CD4-positive, alpha-beta T cell (primary cell): ENCODE measurements at regions not wholly inside any gene's neighbourhood (a gene's known extent, or its start where the extent isn't known, plus 50 kb on each side); places are given as distances from the start of the nearest gene placed in this dataset.
"Not testable (repeated sequence)": the region's sequence is repeated elsewhere in the genome, so short reads cannot be mapped to it uniquely, and the experiment has no call there.

Experiments
- ATAC-seq: fragments of 200-7000 bp; cut with Tn5 transposase; one replicate; pipeline ENCODE4 v1.10.0; 2022; ENCODE audit warnings: mild to moderate bottlenecking; ENCODE audit not compliant: poor library complexity
- CTCF ChIA-PET: fragments of 350-600 bp; sonication (Branson Sonifier 250); formaldehyde crosslinking; loops from one replicate; lab custom pipeline; 2021; ENCODE audit warnings: antibody characterized with exemption, inconsistent platforms; lab: Charles Lee
- POLR2A ChIA-PET: fragments of 350-600 bp; sonication (Branson Sonifier 250); formaldehyde crosslinking; loops from one replicate; lab custom pipeline; 2021; ENCODE audit warnings: antibody characterized with exemption, inconsistent platforms; lab: Charles Lee
- DNase-seq, 14 experiments: peaks; one replicate each; pipeline ENCODE4 v3.0.0-alpha.2; 2013 to 2020; ENCODE audit warnings: mixed read lengths in 2 of 14
- H3K27ac ChIP-seq, 2 donors: one replicate each; pipeline versions ENCODE4 v1.5.1 to v1.7.0; 2013; ENCODE audit warnings: low read length in 2 of 2, low read depth in 1 of 2, mild to moderate bottlenecking in 1 of 2
- H3K27me3 ChIP-seq, 2 experiments: 1 replicate in 1 of 2; 2 replicates in 1 of 2; pipeline versions ENCODE4 v1.6.1 to v1.7.0; 2013; ENCODE audit warnings: low read length in 2 of 2, control low read depth in 1 of 2, mild to moderate bottlenecking in 1 of 2, moderate library complexity in 1 of 2; ENCODE audit not compliant: insufficient read depth in 2 of 2, control insufficient read depth in 1 of 2
- H3K36me3 ChIP-seq: one replicate; pipeline ENCODE4 v1.6.1; 2013; ENCODE audit warnings: low read length, control low read depth; ENCODE audit not compliant: insufficient read depth
- H3K4me1 ChIP-seq: one replicate; pipeline ENCODE4 v1.6.1; 2013; ENCODE audit warnings: low read length, control low read depth; ENCODE audit not compliant: insufficient read depth
- H3K4me3 ChIP-seq: one replicate; pipeline ENCODE4 v1.5.1; 2013; ENCODE audit warnings: mild to moderate bottlenecking, low read length, moderate library complexity
- H3K9me3 ChIP-seq, 2 experiments: 1 replicate in 1 of 2; 2 replicates in 1 of 2; pipeline versions ENCODE4 v1.6.1 to v1.7.0; 2013; ENCODE audit warnings: low read length in 2 of 2, mild to moderate bottlenecking in 2 of 2, control low read depth in 1 of 2, moderate library complexity in 1 of 2; ENCODE audit not compliant: control insufficient read depth in 1 of 2, insufficient read depth in 1 of 2
- H3K27ac Mint-ChIP-seq: one replicate; pipeline ENCODE4 v1.8.0; 2020; ENCODE audit warnings: mixed read lengths
- H3K27me3 Mint-ChIP-seq: one replicate; pipeline ENCODE4 v1.8.0; 2021; ENCODE audit warnings: mixed read lengths
- H3K36me3 Mint-ChIP-seq: one replicate; pipeline ENCODE4 v1.8.0; 2021; ENCODE audit warnings: low read depth, mixed read lengths
- H3K4me1 Mint-ChIP-seq: one replicate; pipeline ENCODE4 v1.8.0; 2021; ENCODE audit warnings: low read depth, mixed read lengths
- H3K4me3 Mint-ChIP-seq: one replicate; pipeline ENCODE4 v1.8.0; 2020; ENCODE audit warnings: mild to moderate bottlenecking, mixed read lengths
- H3K9me3 Mint-ChIP-seq: one replicate; pipeline ENCODE4 v1.8.0; 2020; ENCODE audit warnings: mixed read lengths
- intact Hi-C, 2 experiments: fragments of 100-400 bp; cut with DNase I in 1 of 2; cut with micrococcal nuclease in 1 of 2; formaldehyde crosslinking; loops; one replicate each; pipeline versions ENCODE4 v1.15.1 to v1.9.0; 2023 to 2025; cut with DNase I, micrococcal nuclease
- TF ChIP-seq, protein P1 (sequence below): fragments of 200-600 bp; IDR thresholded peaks from one replicate; pipeline ENCODE4 v1.8.0; 2022; ENCODE audit warnings: antibody characterized with exemption, mild to moderate bottlenecking

DNA sequence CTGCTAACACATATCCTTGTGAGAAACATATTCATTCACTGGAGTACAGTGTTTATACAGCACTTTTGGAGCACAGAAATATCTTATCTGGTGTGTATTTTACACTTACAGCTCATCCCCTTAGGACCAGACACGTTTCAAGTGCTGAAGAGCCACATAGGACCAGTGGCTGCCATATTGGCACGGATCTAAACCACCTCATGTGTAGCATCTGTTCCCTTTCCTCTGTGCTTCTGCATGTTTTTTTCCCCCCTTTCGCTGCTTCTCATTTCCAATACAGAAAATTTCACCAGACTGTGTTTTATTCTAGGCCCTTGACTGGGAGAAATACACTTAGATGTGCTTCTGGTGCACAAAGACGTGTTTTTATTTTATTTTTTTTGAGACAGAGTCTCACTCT, 69.7 kb upstream of the RBMX start:
- ChIA-PET POLR2A (no interaction called here), CTCF (no interaction called here)
- Mint-ChIP-seq H3K9me3 (no peaks in the 10 kb centered on the region), H3K36me3 (no peaks in the 10 kb centered on the region), H3K27ac (no peak overlapping the region), H3K4me1 (no peaks in the 10 kb centered on the region), H3K27me3 (no peaks in the 10 kb centered on the region), H3K4me3 (no peak overlapping the region)
- Histone ChIP-seq H3K9me3 (no peaks in the 10 kb centered on the region), H3K27ac (no peak overlapping the region), H3K36me3 (no peaks in the 10 kb centered on the region), H3K4me3 (no peak overlapping the region), H3K4me1 (peaks cover 3% of the 10 kb centered on the region), H3K27me3 (no peaks in the 10 kb centered on the region)
- DNase-seq (no peak), ATAC-seq (no peak)
- TF ChIP-seq, protein P1, sequence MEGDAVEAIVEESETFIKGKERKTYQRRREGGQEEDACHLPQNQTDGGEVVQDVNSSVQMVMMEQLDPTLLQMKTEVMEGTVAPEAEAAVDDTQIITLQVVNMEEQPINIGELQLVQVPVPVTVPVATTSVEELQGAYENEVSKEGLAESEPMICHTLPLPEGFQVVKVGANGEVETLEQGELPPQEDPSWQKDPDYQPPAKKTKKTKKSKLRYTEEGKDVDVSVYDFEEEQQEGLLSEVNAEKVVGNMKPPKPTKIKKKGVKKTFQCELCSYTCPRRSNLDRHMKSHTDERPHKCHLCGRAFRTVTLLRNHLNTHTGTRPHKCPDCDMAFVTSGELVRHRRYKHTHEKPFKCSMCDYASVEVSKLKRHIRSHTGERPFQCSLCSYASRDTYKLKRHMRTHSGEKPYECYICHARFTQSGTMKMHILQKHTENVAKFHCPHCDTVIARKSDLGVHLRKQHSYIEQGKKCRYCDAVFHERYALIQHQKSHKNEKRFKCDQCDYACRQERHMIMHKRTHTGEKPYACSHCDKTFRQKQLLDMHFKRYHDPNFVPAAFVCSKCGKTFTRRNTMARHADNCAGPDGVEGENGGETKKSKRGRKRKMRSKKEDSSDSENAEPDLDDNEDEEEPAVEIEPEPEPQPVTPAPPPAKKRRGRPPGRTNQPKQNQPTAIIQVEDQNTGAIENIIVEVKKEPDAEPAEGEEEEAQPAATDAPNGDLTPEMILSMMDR, result no peak
- intact Hi-C loops, result no loop called here

DNA sequence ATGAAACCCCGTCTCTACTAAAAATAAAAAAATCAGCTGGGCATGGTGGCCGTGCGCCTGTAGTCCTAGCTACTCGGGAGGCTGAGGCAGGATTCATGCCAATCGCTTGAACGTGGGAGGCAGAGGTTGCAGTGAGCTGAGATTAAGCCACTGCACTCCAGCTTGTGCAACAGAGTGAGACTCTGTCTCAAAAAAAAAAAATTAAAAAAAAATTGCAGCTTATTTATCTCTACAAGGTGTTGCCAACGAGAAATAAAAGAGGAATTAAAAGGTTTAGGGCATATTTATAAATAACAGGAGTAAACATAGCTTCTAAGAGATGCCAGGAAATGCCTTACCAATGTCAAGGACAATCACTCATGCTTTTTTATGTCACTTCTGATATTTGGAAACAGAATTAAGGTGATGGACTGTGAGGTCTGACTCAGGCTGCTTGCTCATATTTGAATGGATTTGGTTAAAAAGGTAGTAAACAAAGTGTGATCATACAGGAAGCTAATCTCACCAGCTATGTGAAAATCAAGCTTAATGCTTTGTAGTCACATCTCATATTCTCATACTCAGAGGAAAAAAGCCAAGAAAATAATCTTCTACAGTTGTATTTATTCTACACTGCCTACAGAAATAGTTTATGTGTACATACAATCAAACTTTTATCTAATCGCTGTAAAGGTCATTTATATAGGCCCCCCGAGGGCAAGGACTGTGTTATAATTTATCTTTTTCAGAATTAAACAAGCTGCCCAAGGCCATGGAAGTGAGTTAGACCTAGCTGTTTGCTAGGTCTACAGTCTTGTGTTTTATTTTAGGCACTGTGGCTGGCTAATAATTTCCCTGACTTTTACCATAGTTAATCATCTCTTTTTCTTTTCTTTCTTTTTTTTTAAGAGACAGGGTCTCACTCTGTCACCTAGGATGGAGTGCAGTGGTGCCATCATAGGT, 61.1 kb upstream of the RBMX start:
- Mint-ChIP-seq H3K27me3 (no peaks in the 10 kb centered on the region), H3K27ac (no peak overlapping the region), H3K9me3 (no peaks in the 10 kb centered on the region), H3K4me1 (no peaks in the 10 kb centered on the region), H3K36me3 (no peaks in the 10 kb centered on the region), H3K4me3 (no peak overlapping the region)
- Histone ChIP-seq H3K27ac (no peak overlapping the region), H3K4me3 (no peak overlapping the region), H3K27me3 (no peaks in the 10 kb centered on the region), H3K4me1 (no peaks in the 10 kb centered on the region), H3K9me3 (no peaks in the 10 kb centered on the region), H3K36me3 (no peaks in the 10 kb centered on the region)
- TF ChIP-seq, protein P1, result no peak
- ChIA-PET CTCF (no interaction called here), POLR2A (no interaction called here)
- DNase-seq, result no peak
- ATAC-seq, result no peak
- intact Hi-C loops, result no loop called here

DNA sequence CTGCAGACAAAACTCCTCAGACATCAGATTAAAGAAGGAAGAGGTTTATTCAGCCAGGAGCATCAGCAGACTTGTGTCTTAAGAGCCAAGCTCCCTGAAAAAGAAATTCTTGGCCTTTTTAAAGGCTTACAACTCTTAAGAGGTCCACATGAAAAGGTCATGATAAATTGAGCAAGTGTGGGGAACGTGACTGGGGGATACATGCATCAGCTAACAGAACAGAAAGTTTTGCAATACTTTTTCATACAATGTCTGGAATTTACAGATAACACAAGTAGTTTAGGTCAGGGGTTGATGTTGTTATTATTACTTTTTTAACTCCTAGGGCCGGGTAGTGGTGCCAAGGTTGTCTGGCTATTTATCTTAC, 55.6 kb upstream of the RBMX start:
- peak overlapping the region; percentile 20 for H3K27ac Mint-ChIP-seq
- Histone ChIP-seq H3K9me3 (no peaks in the 10 kb centered on the region), H3K4me3 (peak overlapping the region; percentile 44), H3K27ac (no peak overlapping the region), H3K27me3 (no peaks in the 10 kb centered on the region), H3K4me1 (peaks cover 5% of the 10 kb centered on the region), H3K36me3 (no peaks in the 10 kb centered on the region)
- POLR2A ChIA-PET, result no interaction called here
- no peaks in the 10 kb centered on the region for H3K27me3 Mint-ChIP-seq
- H3K9me3 Mint-ChIP-seq, result no peaks in the 10 kb centered on the region
- ATAC-seq (no peak), DNase-seq (no peak)
- peaks cover 5% of the 10 kb centered on the region for H3K4me1 Mint-ChIP-seq
- CTCF ChIA-PET, result no interaction called here
- intact Hi-C loops, result no loop called here
- H3K4me3 Mint-ChIP-seq, result no peak overlapping the region
- TF ChIP-seq, protein P1, result no peak
- no peaks in the 10 kb centered on the region for H3K36me3 Mint-ChIP-seq

DNA sequence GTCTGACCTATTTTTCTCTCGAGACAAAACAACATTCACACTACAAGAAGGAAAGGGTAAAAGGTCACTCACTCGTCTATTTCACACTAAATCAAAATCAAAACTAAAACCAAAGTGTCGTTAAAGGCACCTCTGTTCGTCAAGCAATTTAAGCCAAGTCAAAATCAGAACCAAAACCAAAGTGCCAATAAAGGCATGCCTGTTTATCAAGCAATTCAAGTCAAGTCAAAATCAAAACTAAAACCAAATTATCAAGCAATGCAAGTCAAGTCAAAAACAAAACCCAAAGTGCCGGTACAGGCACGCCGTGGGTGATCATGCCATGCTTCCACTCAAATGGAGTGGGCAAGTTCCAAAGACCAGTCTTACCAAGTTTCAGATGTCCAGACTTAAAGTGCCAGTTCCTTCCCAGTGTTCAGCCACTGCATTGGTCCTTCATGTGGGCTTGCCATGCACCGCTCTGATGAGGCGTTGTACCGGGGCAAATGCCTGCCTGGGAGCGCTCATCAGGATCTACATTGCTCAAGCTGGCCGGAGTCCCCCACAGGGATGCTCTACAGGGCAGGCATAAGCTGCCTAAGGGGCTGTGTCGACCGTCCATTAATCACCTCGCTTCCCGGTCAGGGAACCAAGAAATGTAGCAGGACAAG, 55.1 kb upstream of the RBMX start:
- H3K9me3 Mint-ChIP-seq, CTCF ChIA-PET, POLR2A ChIA-PET, intact Hi-C loops, H3K36me3 ChIP-seq, H3K4me1 ChIP-seq, H3K4me1 Mint-ChIP-seq, H3K27me3 Mint-ChIP-seq, H3K27me3 ChIP-seq, H3K9me3 ChIP-seq, H3K27ac ChIP-seq, H3K36me3 Mint-ChIP-seq: not testable (repeated sequence)
- ATAC-seq (peak; percentile 24), DNase-seq (peak in 3 of 14 experiments; percentile 11 to 36 (median 13))
- Mint-ChIP-seq H3K4me3 (peak overlapping the region; percentile 72), H3K27ac (peak overlapping the region; percentile 72)
- peak overlapping the region; percentile 44 for H3K4me3 ChIP-seq

DNA sequence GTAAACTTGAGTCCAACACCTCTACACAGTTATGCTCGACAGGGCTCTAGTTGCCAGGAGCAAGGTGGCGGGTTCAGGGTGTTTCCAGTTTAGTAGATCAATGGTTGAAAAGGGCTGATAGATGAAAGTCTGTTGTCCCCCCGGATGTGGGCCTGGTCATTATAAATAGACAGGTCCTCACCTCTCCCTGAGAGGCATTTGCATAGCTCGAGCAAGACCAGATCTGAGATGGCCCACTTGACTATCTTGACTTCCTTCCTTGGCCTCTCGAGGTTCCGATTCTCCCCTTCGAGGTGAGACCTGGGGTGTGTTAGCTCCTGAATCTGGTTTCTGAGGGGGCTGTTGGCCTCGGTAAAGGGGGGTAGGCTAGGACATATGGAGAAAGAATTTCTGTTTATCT, 54.1 kb upstream of the RBMX start:
- CTCF ChIA-PET, H3K36me3 ChIP-seq, H3K27ac Mint-ChIP-seq, H3K27me3 Mint-ChIP-seq, H3K9me3 Mint-ChIP-seq, H3K4me1 Mint-ChIP-seq, H3K4me3 Mint-ChIP-seq, ATAC-seq, H3K36me3 Mint-ChIP-seq, H3K9me3 ChIP-seq, H3K4me1 ChIP-seq, POLR2A ChIA-PET, DNase-seq, H3K27ac ChIP-seq, H3K4me3 ChIP-seq, intact Hi-C loops, H3K27me3 ChIP-seq: not testable (repeated sequence)
